Muscle of arm (tissue), 1 donor: ENCODE measurements at regions not wholly inside any gene's neighbourhood (a gene's known extent, or its start where the extent isn't known, plus 50 kb on each side); places are given as distances from the start of the nearest gene placed in this dataset.

Source experiments
- DNase-seq: peaks from one replicate; pipeline ENCODE4 v3.0.0-alpha.2; 2013

DNA sequence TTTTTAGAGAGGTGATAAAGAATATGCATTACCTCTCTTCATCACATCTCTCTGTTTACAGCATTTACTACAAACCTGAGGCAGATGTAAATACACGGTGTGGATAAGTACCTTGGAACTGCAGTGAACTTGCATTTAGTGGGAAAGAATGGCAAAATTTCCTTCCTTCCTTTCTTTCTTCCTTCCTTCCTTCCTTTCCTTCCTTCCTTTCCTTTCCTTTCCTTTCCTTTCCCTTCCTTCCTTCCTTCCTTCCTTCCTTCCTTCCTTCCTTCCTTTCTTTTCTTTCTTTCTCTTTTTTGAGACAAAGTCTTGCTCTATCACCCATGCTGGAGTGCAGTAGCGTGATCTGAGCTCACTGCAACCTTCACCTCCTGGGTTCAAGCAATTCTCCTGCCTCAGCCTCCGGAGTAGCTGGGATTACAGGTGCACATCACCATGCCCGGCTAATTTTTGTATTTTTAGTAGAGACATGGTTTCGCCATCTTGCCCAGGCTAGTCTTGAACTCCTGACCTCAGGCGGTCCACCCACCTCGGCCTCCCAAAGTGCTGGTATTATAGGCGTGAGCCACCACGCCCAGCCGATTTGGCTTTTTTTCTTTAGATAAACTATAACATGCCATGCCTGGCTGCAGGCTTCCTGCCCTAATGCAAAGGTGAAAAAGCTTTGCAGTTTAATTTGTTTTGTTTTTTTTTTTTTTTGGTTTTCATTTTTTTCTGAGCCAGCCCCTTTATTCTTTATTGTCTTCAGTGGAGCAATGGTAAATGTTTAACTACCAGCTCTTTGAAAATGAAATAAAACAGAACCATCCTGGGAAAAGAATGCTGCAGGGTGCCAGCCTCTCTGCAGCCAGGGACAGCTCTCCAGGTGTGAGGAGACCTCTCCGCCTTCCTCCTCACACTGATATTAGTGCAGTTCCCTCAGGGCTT, 64.2 kb upstream of the NEDD9 start:
- no peak for DNase-seq

- no peak for DNase-seq
Observed at GRCh38 chr6:11295969-11296368, 63.5 kb upstream of the NEDD9 start.

DNA sequence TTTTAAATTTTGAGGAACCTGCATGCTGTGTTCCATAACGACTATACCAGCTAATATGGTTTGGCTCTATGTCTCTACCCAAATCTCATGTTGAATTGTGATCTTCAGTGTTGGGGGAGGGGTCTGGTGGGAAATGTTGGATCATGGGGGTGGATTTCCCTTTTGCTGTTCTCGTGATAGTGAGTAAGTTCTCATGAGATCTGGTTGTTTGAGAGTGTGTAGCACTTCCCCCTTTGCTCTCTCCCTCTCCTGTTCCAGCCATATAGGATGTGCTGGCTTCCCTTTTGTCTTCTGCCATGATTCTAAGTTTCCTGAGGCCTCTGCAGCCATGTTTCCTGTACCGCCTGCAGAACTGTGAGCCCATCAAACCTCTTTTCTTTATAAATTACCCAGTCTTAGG, 61.8 kb upstream of the NEDD9 start:
- no peak for DNase-seq

- no peak for DNase-seq
Observed at GRCh38 chr6:11292594-11293236, 60.2 kb upstream of the NEDD9 start.

DNA sequence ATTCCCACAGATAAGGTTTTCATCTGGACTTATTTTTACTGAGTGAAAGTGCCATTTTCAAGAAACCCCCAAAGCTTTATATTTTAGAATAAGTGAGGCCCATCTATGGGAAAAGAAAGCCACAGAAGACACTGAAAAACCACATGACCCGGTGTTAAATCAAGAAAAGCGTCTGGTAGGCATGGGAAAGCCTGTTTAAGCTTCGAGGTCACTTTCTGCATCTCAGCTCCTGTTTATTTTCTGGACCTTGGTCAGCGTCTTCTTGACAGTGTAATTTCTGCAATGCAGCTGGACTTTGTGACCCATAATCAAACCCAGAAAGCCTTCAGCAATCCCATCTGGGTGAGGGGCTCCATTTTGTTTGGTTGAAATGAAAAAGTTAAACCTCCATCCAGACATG, 59.6 kb upstream of the NEDD9 start:
- DNase-seq = no peak

DNA sequence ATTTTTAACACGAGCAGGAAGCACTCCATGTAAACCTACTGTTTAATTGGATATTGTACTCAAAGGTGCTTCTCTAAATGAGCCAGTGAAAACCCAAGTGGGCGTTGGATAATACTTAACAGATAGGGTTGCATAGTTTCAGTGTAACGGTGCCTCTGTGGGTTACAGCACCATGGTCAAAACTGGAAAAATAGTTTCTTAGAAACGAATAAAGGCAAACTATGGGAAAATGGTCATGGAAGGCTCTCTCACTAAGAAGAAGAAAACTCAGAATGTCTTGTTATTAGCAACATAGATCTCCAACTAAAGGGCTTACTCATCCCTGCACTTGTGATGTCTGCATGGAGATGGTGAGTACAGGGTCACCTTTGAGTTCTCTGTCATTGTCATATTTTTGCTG, 59.1 kb upstream of the NEDD9 start:
- DNase-seq = no peak

GRCh38 chr6:11290027-11290426, 57.6 kb upstream of the NEDD9 start:
- DNase-seq = no peak

DNA sequence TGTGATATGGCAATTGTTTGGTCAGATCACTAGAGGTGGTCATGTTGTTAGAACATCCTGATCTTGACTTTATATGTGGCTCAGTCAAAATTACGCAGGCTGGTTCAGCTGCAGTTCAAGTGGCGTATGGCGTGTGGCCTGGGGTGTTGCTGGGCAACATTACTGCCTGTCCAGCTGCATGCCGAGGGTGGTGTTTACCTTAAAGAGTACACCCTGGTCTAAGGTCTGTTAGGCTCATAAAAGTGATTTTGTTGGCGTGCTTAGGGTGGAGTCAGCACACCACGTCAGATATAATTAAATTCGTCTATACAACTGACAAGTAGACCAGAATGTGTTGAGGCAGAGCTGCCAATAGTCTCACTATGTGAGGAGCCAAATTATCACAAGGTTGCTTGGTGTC, 55.6 kb upstream of the NEDD9 start:
- no peak for DNase-seq

GRCh38 chr6:11284996-11285395, 52.5 kb upstream of the NEDD9 start:
- no peak for DNase-seq

- DNase-seq = no peak
Observed at GRCh38 chr6:11283629-11284028, 51.2 kb upstream of the NEDD9 start.

DNA sequence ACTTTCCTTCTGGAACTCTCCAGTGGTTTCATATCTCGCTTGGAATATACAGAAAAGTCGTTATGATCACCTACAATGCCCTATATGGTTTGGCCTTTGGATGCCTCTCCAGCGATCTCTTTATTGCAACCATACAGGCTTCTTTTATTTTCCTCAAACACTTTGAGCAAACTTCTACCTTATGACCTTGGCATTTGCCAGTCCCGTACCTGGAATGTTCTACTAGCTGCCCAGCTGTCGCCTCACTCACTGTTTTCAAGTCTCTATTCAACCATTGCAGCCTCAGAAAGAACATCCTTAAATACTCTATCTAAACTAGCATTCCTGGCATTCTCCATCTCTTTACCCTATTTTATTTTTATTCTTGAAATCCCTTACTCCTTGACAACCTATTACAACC, 50.4 kb upstream of the NEDD9 start:
- no peak for DNase-seq
